Lower leg skin (tissue), 3 donors: ENCODE measurements at regions not wholly inside any gene's neighbourhood (a gene's known extent, or its start where the extent isn't known, plus 50 kb on each side); places are given as distances from the start of the nearest gene placed in this dataset.

Experiments used
- CTCF ChIP-seq, 3 donors: fragments of 450-650 bp; IDR thresholded peaks; one replicate each; pipeline ENCODE4 v1.5.1; 2016; ENCODE audit warnings: antibody characterized with exemption in 3 of 3, mild to moderate bottlenecking in 3 of 3, moderate library complexity in 2 of 3
- POLR2A ChIP-seq, 2 donors: fragments of 450-650 bp; IDR thresholded peaks; one replicate each; pipeline ENCODE4 v1.6.1; 2016 to 2017; ENCODE audit warnings: antibody characterized with exemption in 2 of 2, mild to moderate bottlenecking in 1 of 2, moderate library complexity in 1 of 2

- TF ChIP-seq CTCF (IDR thresholded peaks at IDR 0.05) (no peak), POLR2A (IDR thresholded peaks at IDR 0.05) (no peak)
Measured at GRCh38 chr6:85383042-85383441, 66.8 kb upstream of the NT5E start.
